Stomach (tissue), 8 donors: ENCODE measurements at regions not wholly inside any gene's neighbourhood (a gene's known extent, or its start where the extent isn't known, plus 50 kb on each side); places are given as distances from the start of the nearest gene placed in this dataset.
A peak's percentile ranks its signal among the peaks of the same experiment; 100 is the strongest.

ENCODE experiments used
- DNase-seq, 2 donors: peaks; one replicate each; pipeline versions ENCODE4 v3.0.0 to v3.0.0-alpha.2; 2013 to 2019
- H3K27ac ChIP-seq, 5 donors: fragments of 200-600 bp in 4 of 5; sonication (generic) in 4 of 5; one replicate each; pipeline ENCODE4 v1.5.1; 2013 to 2019; ENCODE audit warnings: mild to moderate bottlenecking in 1 of 5, moderate library complexity in 1 of 5
- H3K27me3 ChIP-seq, 3 donors: fragments of 200-600 bp; sonication (generic); one replicate each; pipeline ENCODE4 v1.5.1; 2017 to 2019; ENCODE audit warnings: mixed run types in 1 of 3
- H3K36me3 ChIP-seq, 4 donors: fragments of 200-600 bp; sonication (generic); 1 replicate in 3 of 4; 2 replicates in 1 of 4; pipeline ENCODE4 v1.5.1; 2016 to 2019
- H3K4me1 ChIP-seq, 4 donors: fragments of 200-600 bp; sonication (generic); one replicate each; pipeline ENCODE4 v1.5.1; 2016 to 2019
- H3K4me3 ChIP-seq, 4 donors: fragments of 200-600 bp; sonication (generic) in 3 of 4; one replicate each; pipeline ENCODE4 v1.5.1; 2016 to 2019; ENCODE audit warnings: mild to moderate bottlenecking in 1 of 4
- H3K9me3 ChIP-seq, 4 donors: fragments of 200-600 bp; sonication (generic); one replicate each; pipeline ENCODE4 v1.5.1; 2016 to 2019
- EP300 ChIP-seq: sonication (generic); formaldehyde crosslinking; IDR thresholded peaks from one replicate; pipeline ENCODE4 v1.6.1; 2017; ENCODE audit warnings: antibody characterized with exemption
- POLR2A ChIP-seq, 4 donors: fragments of 450-650 bp; IDR thresholded peaks; one replicate each; pipeline ENCODE4 v1.6.1; 2016; ENCODE audit warnings: antibody characterized with exemption in 4 of 4, control low read depth in 2 of 4, mild to moderate bottlenecking in 1 of 4, moderate library complexity in 1 of 4
- POLR2AphosphoS5 ChIP-seq, 3 donors: sonication (generic); formaldehyde crosslinking; IDR thresholded peaks; one replicate each; pipeline ENCODE4 v1.6.1; 2016; ENCODE audit warnings: antibody characterized with exemption in 3 of 3
- whole genome bisulfite sequencing, 5 donors: extraction: QIAGEN DNeasy Blood & Tissue Kit in 3 of 5; methylation state at CpG; one replicate each; pipeline versions ENCODE4 v1.1.5 to v1.1.7; 2013 to 2018; 5-methylcytosine and 5-hydroxymethylcytosine counted together
- intact Hi-C: fragments of 100-400 bp; cut with DNase I; formaldehyde crosslinking; loops from one replicate; pipeline ENCODE4 v1.15.1; 2023; ENCODE audit warnings: low total_unique reads
- TF ChIP-seq, protein P1 (sequence below), 7 experiments: fragments of 450-650 bp in 4 of 7; fragments of 200-600 bp in 3 of 7; sonication (generic) in 3 of 7; IDR thresholded peaks; one replicate each; pipeline ENCODE4 v1.5.1; 2016 to 2019; ENCODE audit warnings: antibody characterized with exemption in 7 of 7, control low read depth in 2 of 7, mild to moderate bottlenecking in 1 of 7
- donor health status: healthy with polysubstance abuse.
- donor health status: Bipolar disorder and iron deficiency.
- donor health status: healthy.

GRCh38 chr16:7044331-7044730 lies 288.3 kb upstream of the RBFOX1 start:
- no peak overlapping the region for H3K4me3 ChIP-seq
- no peaks in the 10 kb centered on the region for H3K27me3 ChIP-seq
- 56 to 68% (median 60%) methylated on average over 6 of the region's 6 CpGs for WGBS, 5 donors
- intact Hi-C loops = no loop called here
- H3K9me3 ChIP-seq = peaks cover 0 to 10% (median 0%) of the 10 kb centered on the region in 4 donors
- peak in 1 of 2 donors; percentile 38 for DNase-seq
- no peaks in the 10 kb centered on the region for H3K36me3 ChIP-seq
- H3K4me1 ChIP-seq = no peaks in the 10 kb centered on the region
- no peak overlapping the region for H3K27ac ChIP-seq
- no peak for TF ChIP-seq POLR2AphosphoS5 (IDR thresholded peaks at IDR 0.05)
- TF ChIP-seq, protein P1, sequence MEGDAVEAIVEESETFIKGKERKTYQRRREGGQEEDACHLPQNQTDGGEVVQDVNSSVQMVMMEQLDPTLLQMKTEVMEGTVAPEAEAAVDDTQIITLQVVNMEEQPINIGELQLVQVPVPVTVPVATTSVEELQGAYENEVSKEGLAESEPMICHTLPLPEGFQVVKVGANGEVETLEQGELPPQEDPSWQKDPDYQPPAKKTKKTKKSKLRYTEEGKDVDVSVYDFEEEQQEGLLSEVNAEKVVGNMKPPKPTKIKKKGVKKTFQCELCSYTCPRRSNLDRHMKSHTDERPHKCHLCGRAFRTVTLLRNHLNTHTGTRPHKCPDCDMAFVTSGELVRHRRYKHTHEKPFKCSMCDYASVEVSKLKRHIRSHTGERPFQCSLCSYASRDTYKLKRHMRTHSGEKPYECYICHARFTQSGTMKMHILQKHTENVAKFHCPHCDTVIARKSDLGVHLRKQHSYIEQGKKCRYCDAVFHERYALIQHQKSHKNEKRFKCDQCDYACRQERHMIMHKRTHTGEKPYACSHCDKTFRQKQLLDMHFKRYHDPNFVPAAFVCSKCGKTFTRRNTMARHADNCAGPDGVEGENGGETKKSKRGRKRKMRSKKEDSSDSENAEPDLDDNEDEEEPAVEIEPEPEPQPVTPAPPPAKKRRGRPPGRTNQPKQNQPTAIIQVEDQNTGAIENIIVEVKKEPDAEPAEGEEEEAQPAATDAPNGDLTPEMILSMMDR (IDR thresholded peaks at IDR 0.05) = no peak
- no peak for TF ChIP-seq POLR2A (IDR thresholded peaks at IDR 0.05)
- TF ChIP-seq EP300 = no peak

GRCh38 chr16:7038475-7038874 lies 294.2 kb upstream of the RBFOX1 start:
- Histone ChIP-seq H3K27me3 (no peaks in the 10 kb centered on the region), H3K9me3 (peaks cover 0 to 14% (median under 1%) of the 10 kb centered on the region in 4 donors), H3K4me3 (no peak overlapping the region), H3K36me3 (no peaks in the 10 kb centered on the region), H3K4me1 (no peaks in the 10 kb centered on the region), H3K27ac (no peak overlapping the region)
- no peak for DNase-seq
- intact Hi-C loops = no loop called here
- WGBS, 5 donors = 39 to 54% (median 42%) methylated on average over 4 of the region's 4 CpGs
- TF ChIP-seq EP300 (no peak), POLR2A (IDR thresholded peaks at IDR 0.05) (no peak), POLR2AphosphoS5 (IDR thresholded peaks at IDR 0.05) (no peak)
- TF ChIP-seq, protein P1 (IDR thresholded peaks at IDR 0.05) = no peak

- no peak for DNase-seq
- H3K4me3 ChIP-seq = no peak overlapping the region
- no peak overlapping the region for H3K27ac ChIP-seq
- TF ChIP-seq POLR2AphosphoS5 (IDR thresholded peaks at IDR 0.05) = no peak
- H3K4me1 ChIP-seq = no peaks in the 10 kb centered on the region
- intact Hi-C loops = no loop called here
- peaks cover 0 to 20% (median 2%) of the 10 kb centered on the region in 4 donors for H3K9me3 ChIP-seq
- no peaks in the 10 kb centered on the region for H3K36me3 ChIP-seq
- H3K27me3 ChIP-seq = no peaks in the 10 kb centered on the region
- 24 to 56% (median 40%) methylated on average over 4 of the region's 4 CpGs for WGBS, 5 donors
These were observed 295.1 kb upstream of the RBFOX1 start for GRCh38 chr16:7037495-7037894.

DNA sequence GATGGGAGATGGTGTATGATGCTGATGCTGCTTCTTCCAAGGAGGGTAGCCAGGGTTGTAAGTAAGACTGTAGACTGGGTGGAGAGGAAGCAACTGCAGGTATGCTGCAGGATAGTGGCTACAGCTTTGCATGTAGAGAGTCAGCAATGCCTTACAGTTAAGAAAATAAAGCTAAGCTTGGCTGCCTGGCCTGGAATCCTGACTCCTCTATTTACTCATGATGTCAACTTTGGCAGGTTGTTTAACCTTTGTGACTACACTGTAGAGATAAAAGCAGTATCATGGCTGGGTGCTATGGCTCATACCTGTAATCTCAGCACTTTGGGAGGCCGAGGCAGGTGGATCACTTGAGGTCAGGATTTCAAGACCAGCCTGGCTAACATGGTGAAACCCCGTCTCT lies 301.6 kb upstream of the RBFOX1 start:
- Histone ChIP-seq H3K4me3 (no peak overlapping the region), H3K27me3 (no peaks in the 10 kb centered on the region), H3K36me3 (no peaks in the 10 kb centered on the region), H3K27ac (no peak overlapping the region), H3K9me3 (peaks cover 0 to 20% (median 12%) of the 10 kb centered on the region in 4 donors), H3K4me1 (no peaks in the 10 kb centered on the region)
- intact Hi-C loops = no loop called here
- no peak for DNase-seq
- TF ChIP-seq POLR2AphosphoS5 (IDR thresholded peaks at IDR 0.05) (no peak), POLR2A (IDR thresholded peaks at IDR 0.05) (no peak), EP300 (no peak)
- TF ChIP-seq, protein P1 (IDR thresholded peaks at IDR 0.05) = no peak
- 41 to 47% (median 43%) methylated on average over 2 of the region's 2 CpGs for WGBS, 5 donors

- Histone ChIP-seq H3K4me1 (no peaks in the 10 kb centered on the region), H3K27ac (no peak overlapping the region), H3K4me3 (no peak overlapping the region), H3K27me3 (no peaks in the 10 kb centered on the region), H3K36me3 (no peaks in the 10 kb centered on the region), H3K9me3 (peaks cover 0 to 16% (median 6%) of the 10 kb centered on the region in 4 donors)
- intact Hi-C loops = no loop called here
- TF ChIP-seq EP300 (no peak), POLR2A (IDR thresholded peaks at IDR 0.05) (no peak)
- DNase-seq = no peak
These were observed 305.2 kb upstream of the RBFOX1 start for GRCh38 chr16:7027401-7027800.
